ENCODE measurements at regions not wholly inside any gene's neighbourhood (a gene's known extent, or its start where the extent isn't known, plus 50 kb on each side); places are given as distances from the start of the nearest gene placed in this dataset.

- TF ChIP-seq CTCF (IDR thresholded peaks at IDR 0.05) (no peak), EZH2 (IDR thresholded peaks at IDR 0.05; ENCODE audit: borderline replicate concordance, insufficient read depth, low read depth, low read length, poor library complexity, severe bottlenecking) (no peak)
These were observed 348.8 kb upstream of the HS3ST1 start for GRCh38 chr4:11777447-11777846.

Measured in B cell (primary cell).